ENCODE measurements at regions not wholly inside any gene's neighbourhood (a gene's known extent, or its start where the extent isn't known, plus 50 kb on each side); places are given as distances from the start of the nearest gene placed in this dataset.

DNA sequence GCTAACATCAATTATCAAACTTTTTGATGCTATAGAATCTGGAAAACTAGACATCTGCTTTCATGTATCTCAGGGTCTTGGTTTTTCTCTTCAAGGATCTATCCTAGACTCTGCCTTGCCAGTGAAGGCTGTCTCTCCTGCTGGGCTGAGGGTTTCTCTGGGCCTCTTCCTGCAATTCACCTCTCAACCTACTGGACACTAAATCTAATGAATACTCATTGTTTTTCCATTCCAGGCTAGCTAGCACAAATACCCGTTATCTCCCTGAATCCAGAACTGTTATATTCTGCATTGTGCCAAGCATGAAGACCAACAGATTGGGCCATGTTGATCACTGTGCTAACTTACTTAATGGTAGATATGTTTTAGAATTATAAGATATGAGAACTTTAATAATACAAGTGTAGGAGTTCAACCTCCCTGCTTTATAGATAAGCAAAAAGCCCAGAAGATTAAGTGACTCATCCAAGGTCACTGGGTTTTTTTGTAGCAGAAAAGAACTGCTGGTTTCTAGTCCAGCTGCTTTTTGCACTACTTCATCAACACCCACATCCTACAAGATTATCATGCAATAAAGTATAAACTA lies 56.5 kb upstream of the RNF38 start (continued):
- TF ChIP-seq, protein P1, sequence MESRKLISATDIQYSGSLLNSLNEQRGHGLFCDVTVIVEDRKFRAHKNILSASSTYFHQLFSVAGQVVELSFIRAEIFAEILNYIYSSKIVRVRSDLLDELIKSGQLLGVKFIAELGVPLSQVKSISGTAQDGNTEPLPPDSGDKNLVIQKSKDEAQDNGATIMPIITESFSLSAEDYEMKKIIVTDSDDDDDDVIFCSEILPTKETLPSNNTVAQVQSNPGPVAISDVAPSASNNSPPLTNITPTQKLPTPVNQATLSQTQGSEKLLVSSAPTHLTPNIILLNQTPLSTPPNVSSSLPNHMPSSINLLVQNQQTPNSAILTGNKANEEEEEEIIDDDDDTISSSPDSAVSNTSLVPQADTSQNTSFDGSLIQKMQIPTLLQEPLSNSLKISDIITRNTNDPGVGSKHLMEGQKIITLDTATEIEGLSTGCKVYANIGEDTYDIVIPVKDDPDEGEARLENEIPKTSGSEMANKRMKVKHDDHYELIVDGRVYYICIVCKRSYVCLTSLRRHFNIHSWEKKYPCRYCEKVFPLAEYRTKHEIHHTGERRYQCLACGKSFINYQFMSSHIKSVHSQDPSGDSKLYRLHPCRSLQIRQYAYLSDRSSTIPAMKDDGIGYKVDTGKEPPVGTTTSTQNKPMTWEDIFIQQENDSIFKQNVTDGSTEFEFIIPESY (IDR thresholded peaks at IDR 0.05; ENCODE audit: extremely low read depth, insufficient replicate concordance, low read length): no peak
- TF ChIP-seq YY1 (IDR thresholded peaks at IDR 0.05; ENCODE audit: extremely low read depth, insufficient replicate concordance, low read depth, low read length) (no peak), SRF (IDR thresholded peaks at IDR 0.05; ENCODE audit: low read depth) (no peak), JUND (IDR thresholded peaks at IDR 0.05) (no peak), SP1 (IDR thresholded peaks at IDR 0.05; ENCODE audit: low read depth) (no peak), POLR2A (IDR thresholded peaks at IDR 0.05; ENCODE audit: borderline replicate concordance, extremely low read depth, insufficient read depth, insufficient read length) (no peak), CEBPB (IDR thresholded peaks at IDR 0.05; ENCODE audit: low read depth) (no peak), EGR1 (IDR thresholded peaks at IDR 0.05; ENCODE audit: low read depth) (no peak)
- TF ChIP-seq, protein P2, sequence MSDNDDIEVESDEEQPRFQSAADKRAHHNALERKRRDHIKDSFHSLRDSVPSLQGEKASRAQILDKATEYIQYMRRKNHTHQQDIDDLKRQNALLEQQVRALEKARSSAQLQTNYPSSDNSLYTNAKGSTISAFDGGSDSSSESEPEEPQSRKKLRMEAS (IDR thresholded peaks at IDR 0.05): no peak
- TF ChIP-seq, protein P3, sequence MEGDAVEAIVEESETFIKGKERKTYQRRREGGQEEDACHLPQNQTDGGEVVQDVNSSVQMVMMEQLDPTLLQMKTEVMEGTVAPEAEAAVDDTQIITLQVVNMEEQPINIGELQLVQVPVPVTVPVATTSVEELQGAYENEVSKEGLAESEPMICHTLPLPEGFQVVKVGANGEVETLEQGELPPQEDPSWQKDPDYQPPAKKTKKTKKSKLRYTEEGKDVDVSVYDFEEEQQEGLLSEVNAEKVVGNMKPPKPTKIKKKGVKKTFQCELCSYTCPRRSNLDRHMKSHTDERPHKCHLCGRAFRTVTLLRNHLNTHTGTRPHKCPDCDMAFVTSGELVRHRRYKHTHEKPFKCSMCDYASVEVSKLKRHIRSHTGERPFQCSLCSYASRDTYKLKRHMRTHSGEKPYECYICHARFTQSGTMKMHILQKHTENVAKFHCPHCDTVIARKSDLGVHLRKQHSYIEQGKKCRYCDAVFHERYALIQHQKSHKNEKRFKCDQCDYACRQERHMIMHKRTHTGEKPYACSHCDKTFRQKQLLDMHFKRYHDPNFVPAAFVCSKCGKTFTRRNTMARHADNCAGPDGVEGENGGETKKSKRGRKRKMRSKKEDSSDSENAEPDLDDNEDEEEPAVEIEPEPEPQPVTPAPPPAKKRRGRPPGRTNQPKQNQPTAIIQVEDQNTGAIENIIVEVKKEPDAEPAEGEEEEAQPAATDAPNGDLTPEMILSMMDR (IDR thresholded peaks at IDR 0.05 in 2 of 3, conservative IDR thresholded peaks at IDR 0.05 in 1 of 3; ENCODE audit: borderline replicate concordance in 1 of 3, insufficient read depth in 1 of 3, low read depth in 2 of 3, low read length in 2 of 3): no peak

DNA sequence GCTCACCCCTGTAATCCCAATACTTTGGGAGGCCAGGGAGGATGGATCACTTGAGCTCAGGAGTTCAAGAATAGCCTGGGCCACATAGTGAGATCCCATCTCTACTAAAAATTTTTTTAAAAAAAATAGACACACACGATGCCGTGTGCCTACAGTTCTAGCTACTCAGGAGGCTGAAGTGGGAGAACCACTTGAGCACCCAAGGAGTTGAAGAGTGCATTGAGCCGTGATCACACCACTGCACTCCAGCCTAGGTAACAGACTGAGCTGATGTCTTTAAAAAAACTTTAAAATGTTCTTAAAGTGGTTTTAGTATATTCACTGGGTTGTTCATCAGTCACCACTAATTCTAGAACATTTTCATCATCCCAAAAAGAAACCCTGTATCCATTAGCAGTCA lies 51.9 kb upstream of the RNF38 start:
- DNase-seq (ENCODE audit: low read depth, low spot score): no peak
- Histone ChIP-seq H3K4me3 (replicated peaks in 1 of 2; ENCODE audit: low read depth in 1 of 2, low read length in 2 of 2) (no peak overlapping the region), H3K9ac (ENCODE audit: low read length) (no peak overlapping the region), H3K79me2 (ENCODE audit: insufficient read depth, low read length) (peaks cover 6% of the 10 kb centered on the region), H3K9me3 (ENCODE audit: control insufficient read depth in 1 of 2, insufficient read depth in 1 of 2, low read depth in 1 of 2, low read length in 2 of 2) (no peaks in the 10 kb centered on the region), H3K27me3 (ENCODE audit: insufficient read depth, low read length) (no peaks in the 10 kb centered on the region), H2AFZ (ENCODE audit: low read depth, low read length, poor library complexity, severe bottlenecking) (no peak overlapping the region), H3K36me3 (ENCODE audit: control insufficient read depth in 1 of 2, insufficient read depth in 2 of 2, low read length in 2 of 2) (no peaks in the 10 kb centered on the region), H3K9me2 (ENCODE audit: insufficient read depth) (no peaks in the 10 kb centered on the region), H3K27ac (ENCODE audit: low read depth, low read length) (no peak overlapping the region), H3K4me1 (ENCODE audit: control insufficient read depth in 1 of 2, insufficient read depth in 2 of 2, low read length in 2 of 2) (no peaks in the 10 kb centered on the region), H3K4me2 (ENCODE audit: low read length) (no peak overlapping the region), H4K20me1 (ENCODE audit: insufficient read depth) (no peaks in the 10 kb centered on the region; the same call in 1 of the 2 replicates)
- ChIA-PET CTCF (interaction anchor here (1.2 to 8.1 kb wide), 2 partner anchors 44 to 49 kb away, joined by 3 to 119 read pairs; no protein-coding TSS in a partner anchor), RAD21 (ENCODE audit: low non-redundant PET in 1 of 2, low total read pairs in 2 of 2, uncharacterized antibody in 2 of 2, unreplicated experiment in 2 of 2) (interaction anchor here (0.7 to 1.8 kb wide), 3 partner anchors 44 to 115 kb away, joined by 3 to 9 read pairs (median 4); no protein-coding TSS in a partner anchor), POLR2A (no interaction called here)
- intact Hi-C loops (cut with micrococcal nuclease): no loop called here
- no TSS peak for BruUV-seq (replicated peaks)
- ATAC-seq: no peak
- no peak for TF ChIP-seq SRF (IDR thresholded peaks at IDR 0.05; ENCODE audit: low read depth)
- TF ChIP-seq, protein P4, sequence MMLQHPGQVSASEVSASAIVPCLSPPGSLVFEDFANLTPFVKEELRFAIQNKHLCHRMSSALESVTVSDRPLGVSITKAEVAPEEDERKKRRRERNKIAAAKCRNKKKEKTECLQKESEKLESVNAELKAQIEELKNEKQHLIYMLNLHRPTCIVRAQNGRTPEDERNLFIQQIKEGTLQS (IDR thresholded peaks at IDR 0.05): no peak
- TF ChIP-seq, protein P3 (IDR thresholded peaks at IDR 0.05 in 2 of 3, conservative IDR thresholded peaks at IDR 0.05 in 1 of 3; ENCODE audit: borderline replicate concordance in 1 of 3, insufficient read depth in 1 of 3, low read depth in 2 of 3, low read length in 2 of 3): no peak
- TF ChIP-seq, protein P1 (IDR thresholded peaks at IDR 0.05; ENCODE audit: extremely low read depth, insufficient replicate concordance, low read length): no peak
- no peak for TF ChIP-seq ZFX (IDR thresholded peaks at IDR 0.05)
- no peak for TF ChIP-seq ZNF274 (IDR thresholded peaks at IDR 0.05; ENCODE audit: low read depth, low read length)
- no peak for TF ChIP-seq POLR2A (IDR thresholded peaks at IDR 0.05; ENCODE audit: borderline replicate concordance, extremely low read depth, insufficient read depth, insufficient read length)
- no peak for TF ChIP-seq EGR1 (IDR thresholded peaks at IDR 0.05; ENCODE audit: low read depth)
- TF ChIP-seq YY1 (IDR thresholded peaks at IDR 0.05; ENCODE audit: extremely low read depth, insufficient replicate concordance, low read depth, low read length): no peak
- no peak for TF ChIP-seq JUND (IDR thresholded peaks at IDR 0.05)

All from HCT116 (cell line).